IMR-90 (cell line): ENCODE measurements at regions not wholly inside any gene's neighbourhood (a gene's known extent, or its start where the extent isn't known, plus 50 kb on each side); places are given as distances from the start of the nearest gene placed in this dataset.

Experiments used
- ATAC-seq: fragments of 200-7000 bp; cut with Tn5 transposase; 2 replicates; pipeline ENCODE4 v1.9.1; 2020; ENCODE audit warnings: low read depth, mild to moderate bottlenecking, moderate library complexity
- BruUV-seq: library from RNA; stranded (reverse); fragments of 400-500 nt; replicated peaks from 2 replicates; lab custom pipeline; 2021; lab: Mats Ljungman, UMichigan
- CTCF ChIA-PET: fragments of 300-600 bp; formaldehyde crosslinking; extraction: SDS; loops from one replicate; lab custom pipeline; 2021; ENCODE audit warnings: antibody characterized with exemption; lab: Yijun Ruan, JAX
- POLR2A ChIA-PET: fragments of 300-600 bp; sonication (Branson Sonifier 250); formaldehyde crosslinking; loops from one replicate; lab custom pipeline; 2022; ENCODE audit warnings: antibody characterized with exemption; ENCODE audit not compliant: unreplicated experiment; lab: Charles Lee
- DNase-seq: peaks from one replicate; pipeline ENCODE4 v3.0.0; 2013
- H2AFZ ChIP-seq: replicated peaks from 2 replicates; pipeline ENCODE3; 2013; ENCODE audit warnings: low read length, mild to moderate bottlenecking; ENCODE audit not compliant: poor library complexity
- H2AK5ac ChIP-seq: 2 replicates; pipeline ENCODE4 v1.6.1; 2013; ENCODE audit warnings: low read depth, low read length, inconsistent platforms
- H2AK9ac ChIP-seq: replicated peaks from 2 replicates; pipeline ENCODE3; 2013; ENCODE audit warnings: mild to moderate bottlenecking, low read depth, low read length, moderate library complexity; ENCODE audit not compliant: poor library complexity
- H2BK120ac ChIP-seq: 2 replicates; pipeline ENCODE4 v1.6.1; 2013; ENCODE audit warnings: low read depth, low read length, inconsistent platforms
- H2BK15ac ChIP-seq: 3 replicates; pipeline ENCODE4 v1.6.1; 2013; ENCODE audit warnings: low read depth, low read length, inconsistent platforms
- H2BK20ac ChIP-seq: 2 replicates; pipeline ENCODE4 v1.6.1; 2013; ENCODE audit warnings: low read depth, mild to moderate bottlenecking, inconsistent platforms, low read length, moderate library complexity
- H2BK5ac ChIP-seq: 2 replicates; pipeline ENCODE4 v1.6.1; 2013; ENCODE audit warnings: mild to moderate bottlenecking, low read depth, low read length, inconsistent platforms; ENCODE audit not compliant: poor library complexity, severe bottlenecking
- H3K14ac ChIP-seq: replicated peaks from 2 replicates; pipeline ENCODE4 v1.6.1; 2013; ENCODE audit warnings: low read depth, low read length, inconsistent platforms
- H3K18ac ChIP-seq: 2 replicates; pipeline ENCODE4 v1.6.1; 2013; ENCODE audit warnings: low read depth, low read length, control low read depth
- H3K23ac ChIP-seq: 2 replicates; pipeline ENCODE4 v1.6.1; 2013; ENCODE audit warnings: low read depth, low read length, inconsistent platforms
- H3K27ac ChIP-seq: 2 replicates; pipeline ENCODE4 v1.5.1; 2013; ENCODE audit warnings: mild to moderate bottlenecking, control low read depth, low read length; ENCODE audit not compliant: insufficient read depth
- H3K27me3 ChIP-seq: 2 replicates; pipeline ENCODE4 v1.6.1; 2013; ENCODE audit warnings: low read length; ENCODE audit not compliant: control insufficient read depth, insufficient read depth
- H3K36me3 ChIP-seq: 2 replicates; pipeline ENCODE4 v1.6.1; 2013; ENCODE audit warnings: low read length, mixed read lengths; ENCODE audit not compliant: control insufficient read depth, insufficient read depth
- H3K4ac ChIP-seq: 2 replicates; pipeline ENCODE4 v1.6.1; 2013; ENCODE audit warnings: low read depth, low read length, inconsistent platforms
- H3K4me1 ChIP-seq: 2 replicates; pipeline ENCODE4 v1.6.1; 2013; ENCODE audit warnings: low read length, mixed read lengths; ENCODE audit not compliant: control insufficient read depth, insufficient read depth
- H3K4me2 ChIP-seq: 2 replicates; pipeline ENCODE4 v1.6.1; 2013; ENCODE audit warnings: low read depth, mild to moderate bottlenecking, control low read depth, low read length, moderate library complexity
- H3K4me3 ChIP-seq: 2 replicates; pipeline ENCODE4 v1.5.1; 2013; ENCODE audit warnings: low read depth, mild to moderate bottlenecking, control low read depth, low read length, moderate library complexity; ENCODE audit not compliant: insufficient read depth
- H3K56ac ChIP-seq: 2 replicates; pipeline ENCODE4 v1.6.1; 2013; ENCODE audit warnings: low read length, inconsistent platforms; ENCODE audit not compliant: insufficient read depth; ENCODE audit errors: extremely low read depth
- H3K79me1 ChIP-seq, 2 experiments: 2 replicates each; pipeline ENCODE4 v1.6.1; 2013; ENCODE audit warnings: low read length in 2 of 2, inconsistent platforms in 1 of 2, low read depth in 1 of 2
- H3K9ac ChIP-seq: 2 replicates; pipeline ENCODE4 v1.6.1; 2013; ENCODE audit warnings: low read depth, low read length, control low read depth
- H3K9me1 ChIP-seq: 2 replicates; pipeline ENCODE4 v1.6.1; 2013; ENCODE audit warnings: low read length, inconsistent platforms; ENCODE audit not compliant: insufficient read depth
- H3K9me3 ChIP-seq: 2 replicates; pipeline ENCODE4 v1.6.1; 2013; ENCODE audit warnings: low read length; ENCODE audit not compliant: control insufficient read depth, insufficient read depth
- H4K20me1 ChIP-seq: 2 replicates; pipeline ENCODE4 v1.6.1; 2013; ENCODE audit warnings: low read length, inconsistent platforms; ENCODE audit not compliant: insufficient read depth
- H4K5ac ChIP-seq: 2 replicates; pipeline ENCODE4 v1.6.1; 2013; ENCODE audit warnings: mild to moderate bottlenecking, low read depth, low read length, control low read depth
- H4K8ac ChIP-seq, 2 experiments: 2 replicates each; pipeline ENCODE4 v1.6.1; 2013; ENCODE audit warnings: low read depth in 2 of 2, low read length in 2 of 2, control low read depth in 1 of 2, inconsistent platforms in 1 of 2
- H4K91ac ChIP-seq: 2 replicates; pipeline ENCODE4 v1.6.1; 2013; ENCODE audit warnings: low read depth, low read length, inconsistent platforms; ENCODE audit not compliant: insufficient read depth
- BHLHE40 ChIP-seq: fragments of 150-350 bp; IDR thresholded peaks from 2 replicates; pipeline ENCODE4 v1.6.1; 2016; ENCODE audit warnings: mild to moderate bottlenecking, low read depth, low read length
- CEBPB ChIP-seq: IDR thresholded peaks from 2 replicates; pipeline ENCODE4 v1.6.1; 2012; ENCODE audit warnings: low read depth, low read length, improper control_type of control experiment
- CHD1 ChIP-seq: IDR thresholded peaks from 2 replicates; pipeline ENCODE4 v1.6.1; 2012; ENCODE audit warnings: low read depth, low read length, improper control_type of control experiment
- ELK1 ChIP-seq: fragments of 150-350 bp; IDR thresholded peaks from 2 replicates; pipeline ENCODE4 v1.6.1; 2016; ENCODE audit warnings: low read depth, mild to moderate bottlenecking, low read length, moderate library complexity, borderline replicate concordance
- FOS ChIP-seq: fragments of 150-350 bp; IDR thresholded peaks from 2 replicates; pipeline ENCODE4 v1.6.1; 2016; ENCODE audit warnings: low read depth, low read length
- MAFK ChIP-seq: IDR thresholded peaks from 2 replicates; pipeline ENCODE4 v1.6.1; 2012; ENCODE audit warnings: low read depth, low read length, improper control_type of control experiment
- MAZ ChIP-seq: IDR thresholded peaks from 2 replicates; pipeline ENCODE4 v1.6.1; 2012; ENCODE audit warnings: low read depth, mild to moderate bottlenecking, low read length, improper control_type of control experiment, moderate library complexity, borderline replicate concordance
- MXI1 ChIP-seq: IDR thresholded peaks from 2 replicates; pipeline ENCODE4 v1.6.1; 2012; ENCODE audit warnings: low read depth, mild to moderate bottlenecking, low read length, moderate library complexity, borderline replicate concordance
- NFE2L2 ChIP-seq: fragments of 150-350 bp; IDR thresholded peaks from 2 replicates; pipeline ENCODE4 v1.6.1; 2016; ENCODE audit warnings: low read depth, mild to moderate bottlenecking, low read length
- POLR2A ChIP-seq: IDR thresholded peaks from 2 replicates; pipeline ENCODE4 v1.6.1; 2012; ENCODE audit warnings: mild to moderate bottlenecking, low read depth, low read length
- RAD21 ChIP-seq: IDR thresholded peaks from 2 replicates; pipeline ENCODE4 v1.6.1; 2012; ENCODE audit warnings: low read length, improper control_type of control experiment
- RCOR1 ChIP-seq: IDR thresholded peaks from 2 replicates; pipeline ENCODE4 v1.6.1; 2012; ENCODE audit warnings: mild to moderate bottlenecking, low read length, improper control_type of control experiment; ENCODE audit not compliant: insufficient replicate concordance
- RFX5 ChIP-seq: IDR thresholded peaks from 2 replicates; pipeline ENCODE4 v1.8.0; 2012; ENCODE audit warnings: low read depth, mild to moderate bottlenecking, low read length, moderate library complexity
- SMC3 ChIP-seq: fragments of 150-350 bp; IDR thresholded peaks from 2 replicates; pipeline ENCODE4 v1.6.1; 2016; ENCODE audit warnings: low read depth, mild to moderate bottlenecking, antibody characterized with exemption, low read length, moderate library complexity
- USF2 ChIP-seq: fragments of 150-350 bp; IDR thresholded peaks from 2 replicates; pipeline ENCODE4 v1.6.1; 2017; ENCODE audit warnings: mild to moderate bottlenecking, antibody characterized with exemption, low read length, low read depth
- WGBS, 2 experiments: methylation state at CpG; one replicate each; pipeline versions ENCODE4 v1.1.5 to v1.1.7; 2013; ENCODE audit warnings: missing lambda C conversion rate in 2 of 2; ENCODE audit not compliant: insufficient read length in 1 of 2; ENCODE audit errors: extremely low coverage in 2 of 2; 5-methylcytosine and 5-hydroxymethylcytosine counted together
- dilution Hi-C: fragments of 300-500 bp; cut with HindIII; formaldehyde crosslinking; loops from one replicate; pipeline ENCODE4 v1.14.3; 2018; ENCODE audit warnings: low sequenced_read_pairs; ENCODE audit not compliant: unreplicated experiment
- in situ Hi-C: fragments of 300-500 bp; cut with MboI; formaldehyde crosslinking; loops from 3 replicates; pipeline ENCODE4 v1.14.3; 2019; ENCODE audit warnings: low sequenced_read_pairs, inconsistent platforms, mixed read lengths
- intact Hi-C: fragments of 100-400 bp; cut with micrococcal nuclease; formaldehyde crosslinking; loops from 2 replicates; pipeline ENCODE4 v1.10.0; 2022
- TF ChIP-seq, protein P1 (sequence below): conservative IDR thresholded peaks from 2 replicates; pipeline ENCODE4 v1.5.1; 2012; ENCODE audit warnings: mild to moderate bottlenecking, low read depth, low read length, improper control_type of control experiment

DNA sequence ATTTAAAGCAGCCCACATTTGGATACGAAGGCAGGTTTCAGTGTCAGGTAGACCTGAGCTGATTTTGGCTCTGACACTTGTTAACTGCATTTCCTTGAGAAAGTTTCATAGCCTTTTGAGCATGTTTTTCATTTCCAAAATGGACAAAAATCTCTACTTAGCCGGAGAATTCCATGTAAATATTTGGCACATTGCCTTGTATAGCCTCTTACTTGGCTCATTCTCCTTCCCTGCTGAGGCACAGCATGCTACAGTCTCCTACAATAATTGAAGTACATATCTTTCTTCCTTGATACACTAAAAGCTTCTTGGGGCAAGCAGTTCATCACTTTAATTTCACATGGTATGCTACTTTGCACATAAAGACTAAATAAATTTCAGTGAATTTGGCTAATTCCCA lies 772.2 kb upstream of the CHAC2 start:
- no peak overlapping the region for H3K4me2 ChIP-seq
- ChIA-PET CTCF (no interaction called here), POLR2A (no interaction called here)
- H2BK5ac ChIP-seq: no peak overlapping the region
- no peaks in the 10 kb centered on the region for H3K36me3 ChIP-seq
- no peak overlapping the region for H2BK15ac ChIP-seq
- H4K20me1 ChIP-seq: no peaks in the 10 kb centered on the region
- no peak overlapping the region for H4K8ac ChIP-seq
- no peak overlapping the region for H2AK9ac ChIP-seq
- no peak overlapping the region for H3K27ac ChIP-seq
- H4K5ac ChIP-seq: no peak overlapping the region
- no peaks in the 10 kb centered on the region for H3K9me1 ChIP-seq
- no peak overlapping the region for H3K56ac ChIP-seq
- intact Hi-C loops (no loop called here), in situ Hi-C loops (no loop called here), dilution Hi-C loops (no loop called here)
- H3K9me3 ChIP-seq: no peaks in the 10 kb centered on the region
- no peak overlapping the region for H2BK20ac ChIP-seq
- TF ChIP-seq SMC3 (no peak), NFE2L2 (no peak), MXI1 (no peak), CEBPB (no peak), USF2 (no peak), RCOR1 (no peak), ELK1 (no peak), POLR2A (no peak), RAD21 (no peak), CHD1 (no peak), MAZ (no peak), MAFK (no peak), FOS (no peak), RFX5 (no peak), BHLHE40 (no peak)
- TF ChIP-seq, protein P1, sequence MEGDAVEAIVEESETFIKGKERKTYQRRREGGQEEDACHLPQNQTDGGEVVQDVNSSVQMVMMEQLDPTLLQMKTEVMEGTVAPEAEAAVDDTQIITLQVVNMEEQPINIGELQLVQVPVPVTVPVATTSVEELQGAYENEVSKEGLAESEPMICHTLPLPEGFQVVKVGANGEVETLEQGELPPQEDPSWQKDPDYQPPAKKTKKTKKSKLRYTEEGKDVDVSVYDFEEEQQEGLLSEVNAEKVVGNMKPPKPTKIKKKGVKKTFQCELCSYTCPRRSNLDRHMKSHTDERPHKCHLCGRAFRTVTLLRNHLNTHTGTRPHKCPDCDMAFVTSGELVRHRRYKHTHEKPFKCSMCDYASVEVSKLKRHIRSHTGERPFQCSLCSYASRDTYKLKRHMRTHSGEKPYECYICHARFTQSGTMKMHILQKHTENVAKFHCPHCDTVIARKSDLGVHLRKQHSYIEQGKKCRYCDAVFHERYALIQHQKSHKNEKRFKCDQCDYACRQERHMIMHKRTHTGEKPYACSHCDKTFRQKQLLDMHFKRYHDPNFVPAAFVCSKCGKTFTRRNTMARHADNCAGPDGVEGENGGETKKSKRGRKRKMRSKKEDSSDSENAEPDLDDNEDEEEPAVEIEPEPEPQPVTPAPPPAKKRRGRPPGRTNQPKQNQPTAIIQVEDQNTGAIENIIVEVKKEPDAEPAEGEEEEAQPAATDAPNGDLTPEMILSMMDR: no peak
- H3K79me1 ChIP-seq: no peaks in the 10 kb centered on the region
- no peaks in the 10 kb centered on the region for H3K27me3 ChIP-seq
- no TSS peak for BruUV-seq
- no peak overlapping the region for H3K14ac ChIP-seq
- no peak overlapping the region for H2AK5ac ChIP-seq
- H3K9ac ChIP-seq: no peak overlapping the region
- H3K18ac ChIP-seq: no peak overlapping the region
- peak; percentile 51; the same call in 1 of the 2 replicates for ATAC-seq
- no peak overlapping the region for H4K91ac ChIP-seq
- no peaks in the 10 kb centered on the region for H3K4me1 ChIP-seq
- H2BK120ac ChIP-seq: no peak overlapping the region
- H3K4me3 ChIP-seq: no peak overlapping the region
- peak; percentile 32 for DNase-seq
- no peak overlapping the region for H3K4ac ChIP-seq
- no peak overlapping the region for H2AFZ ChIP-seq
- WGBS, 2 experiments: 0% methylated on average over 1 of the region's 2 CpGs; no CpG with 5 or more reads in 1 of the 2 experiments
- H3K23ac ChIP-seq: no peak overlapping the region
